Ishikawa (cell line): ENCODE measurements at regions not wholly inside any gene's neighbourhood (a gene's known extent, or its start where the extent isn't known, plus 50 kb on each side); places are given as distances from the start of the nearest gene placed in this dataset.

Source experiments
- CEBPB ChIP-seq: IDR thresholded peaks from 2 replicates; pipeline ENCODE4 v1.6.1; 2012
- EP300 ChIP-seq: IDR thresholded peaks from 2 replicates; pipeline ENCODE4 v1.6.1; 2012; ENCODE audit warnings: borderline replicate concordance
- TEAD4 ChIP-seq: IDR thresholded peaks from 2 replicates; pipeline ENCODE4 v1.6.1; 2012
- USF1 ChIP-seq: IDR thresholded peaks from 2 replicates; pipeline ENCODE4 v1.6.1; 2012
- TF ChIP-seq, protein P1 (sequence below): IDR thresholded peaks from 2 replicates; pipeline ENCODE4 v1.6.1; 2012; ENCODE audit warnings: low read depth, mild to moderate bottlenecking

DNA sequence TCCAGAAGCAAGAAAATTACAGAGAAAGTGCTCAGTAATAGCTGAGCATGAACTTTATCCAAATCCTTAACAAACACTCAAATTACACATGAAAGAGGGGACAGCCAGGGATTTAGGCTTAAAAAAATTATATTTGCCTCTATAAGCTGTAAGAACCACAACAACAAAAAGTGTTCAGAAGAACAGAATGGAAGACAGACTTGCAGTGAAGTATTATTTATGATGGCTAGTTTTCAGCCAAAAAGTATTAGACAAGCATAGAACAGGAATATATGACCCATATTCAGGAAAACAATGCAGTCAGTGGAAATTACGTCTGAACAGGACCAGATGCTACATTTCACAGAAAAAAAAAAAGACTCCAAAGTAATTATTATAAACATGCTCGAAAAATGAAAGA lies 1246.3 kb downstream of the NCAM2 start:
- TF ChIP-seq, protein P1, sequence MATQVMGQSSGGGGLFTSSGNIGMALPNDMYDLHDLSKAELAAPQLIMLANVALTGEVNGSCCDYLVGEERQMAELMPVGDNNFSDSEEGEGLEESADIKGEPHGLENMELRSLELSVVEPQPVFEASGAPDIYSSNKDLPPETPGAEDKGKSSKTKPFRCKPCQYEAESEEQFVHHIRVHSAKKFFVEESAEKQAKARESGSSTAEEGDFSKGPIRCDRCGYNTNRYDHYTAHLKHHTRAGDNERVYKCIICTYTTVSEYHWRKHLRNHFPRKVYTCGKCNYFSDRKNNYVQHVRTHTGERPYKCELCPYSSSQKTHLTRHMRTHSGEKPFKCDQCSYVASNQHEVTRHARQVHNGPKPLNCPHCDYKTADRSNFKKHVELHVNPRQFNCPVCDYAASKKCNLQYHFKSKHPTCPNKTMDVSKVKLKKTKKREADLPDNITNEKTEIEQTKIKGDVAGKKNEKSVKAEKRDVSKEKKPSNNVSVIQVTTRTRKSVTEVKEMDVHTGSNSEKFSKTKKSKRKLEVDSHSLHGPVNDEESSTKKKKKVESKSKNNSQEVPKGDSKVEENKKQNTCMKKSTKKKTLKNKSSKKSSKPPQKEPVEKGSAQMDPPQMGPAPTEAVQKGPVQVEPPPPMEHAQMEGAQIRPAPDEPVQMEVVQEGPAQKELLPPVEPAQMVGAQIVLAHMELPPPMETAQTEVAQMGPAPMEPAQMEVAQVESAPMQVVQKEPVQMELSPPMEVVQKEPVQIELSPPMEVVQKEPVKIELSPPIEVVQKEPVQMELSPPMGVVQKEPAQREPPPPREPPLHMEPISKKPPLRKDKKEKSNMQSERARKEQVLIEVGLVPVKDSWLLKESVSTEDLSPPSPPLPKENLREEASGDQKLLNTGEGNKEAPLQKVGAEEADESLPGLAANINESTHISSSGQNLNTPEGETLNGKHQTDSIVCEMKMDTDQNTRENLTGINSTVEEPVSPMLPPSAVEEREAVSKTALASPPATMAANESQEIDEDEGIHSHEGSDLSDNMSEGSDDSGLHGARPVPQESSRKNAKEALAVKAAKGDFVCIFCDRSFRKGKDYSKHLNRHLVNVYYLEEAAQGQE = no peak
- TF ChIP-seq TEAD4 (no peak), EP300 (no peak), CEBPB (no peak), USF1 (no peak)
